Astrocyte of the spinal cord (primary cell): ENCODE measurements at regions not wholly inside any gene's neighbourhood (a gene's known extent, or its start where the extent isn't known, plus 50 kb on each side); places are given as distances from the start of the nearest gene placed in this dataset.

Experiments
- DNase-seq: peaks from one replicate; pipeline ENCODE4 v3.0.0; 2011; ENCODE audit warnings: low read depth, low spot score
- H3K4me3 ChIP-seq: 2 replicates; pipeline ENCODE4 v1.5.1; 2011; ENCODE audit warnings: low read depth, mild to moderate bottlenecking, low read length, moderate library complexity
- in situ Hi-C: cut with HindIII; loops from 2 replicates; pipeline ENCODE4 v1.10.0; 2017; ENCODE audit warnings: low sequenced_read_pairs
- TF ChIP-seq, protein P1 (sequence below): IDR thresholded peaks from 2 replicates; pipeline ENCODE4 v1.5.1; 2012; ENCODE audit warnings: low read depth, mild to moderate bottlenecking, low read length, inconsistent platforms

- peak; percentile 35 for DNase-seq
- TF ChIP-seq, protein P1, sequence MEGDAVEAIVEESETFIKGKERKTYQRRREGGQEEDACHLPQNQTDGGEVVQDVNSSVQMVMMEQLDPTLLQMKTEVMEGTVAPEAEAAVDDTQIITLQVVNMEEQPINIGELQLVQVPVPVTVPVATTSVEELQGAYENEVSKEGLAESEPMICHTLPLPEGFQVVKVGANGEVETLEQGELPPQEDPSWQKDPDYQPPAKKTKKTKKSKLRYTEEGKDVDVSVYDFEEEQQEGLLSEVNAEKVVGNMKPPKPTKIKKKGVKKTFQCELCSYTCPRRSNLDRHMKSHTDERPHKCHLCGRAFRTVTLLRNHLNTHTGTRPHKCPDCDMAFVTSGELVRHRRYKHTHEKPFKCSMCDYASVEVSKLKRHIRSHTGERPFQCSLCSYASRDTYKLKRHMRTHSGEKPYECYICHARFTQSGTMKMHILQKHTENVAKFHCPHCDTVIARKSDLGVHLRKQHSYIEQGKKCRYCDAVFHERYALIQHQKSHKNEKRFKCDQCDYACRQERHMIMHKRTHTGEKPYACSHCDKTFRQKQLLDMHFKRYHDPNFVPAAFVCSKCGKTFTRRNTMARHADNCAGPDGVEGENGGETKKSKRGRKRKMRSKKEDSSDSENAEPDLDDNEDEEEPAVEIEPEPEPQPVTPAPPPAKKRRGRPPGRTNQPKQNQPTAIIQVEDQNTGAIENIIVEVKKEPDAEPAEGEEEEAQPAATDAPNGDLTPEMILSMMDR, result no peak
- in situ Hi-C loops, result no loop called here
- H3K4me3 ChIP-seq, result no peak overlapping the region
These were observed 353.7 kb upstream of the SLC7A11 start for GRCh38 chr4:138595731-138596460.

GRCh38 chr4:138595171-138595570 is 353.0 kb upstream of the SLC7A11 start:
- TF ChIP-seq, protein P1, result no peak
- DNase-seq, result no peak
- in situ Hi-C loops, result no loop called here
- no peak overlapping the region for H3K4me3 ChIP-seq

- H3K4me3 ChIP-seq, result no peak overlapping the region
- in situ Hi-C loops, result no loop called here
- no peak for DNase-seq
- TF ChIP-seq, protein P1, result no peak
These were observed 350.6 kb upstream of the SLC7A11 start for GRCh38 chr4:138592796-138593195.

DNA sequence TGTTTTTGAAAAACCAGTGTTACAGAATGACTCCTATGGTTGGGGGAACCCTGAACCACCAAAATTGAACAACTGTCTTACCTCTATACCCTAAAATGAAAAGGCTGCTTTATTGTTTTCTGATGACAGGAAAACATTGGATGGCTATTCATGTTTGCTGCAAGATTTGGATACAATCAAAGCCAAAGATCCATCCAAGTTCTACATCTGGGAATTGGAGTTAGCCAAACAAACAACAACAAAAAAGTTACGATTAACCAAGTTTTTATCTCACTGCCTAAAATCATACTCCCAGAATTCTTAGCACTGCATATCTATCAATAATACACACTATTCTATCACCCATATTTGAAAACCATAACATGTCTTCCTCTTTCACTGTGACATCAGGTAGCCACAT is 349.7 kb upstream of the SLC7A11 start:
- in situ Hi-C loops, result no loop called here
- TF ChIP-seq, protein P1, result no peak
- DNase-seq, result no peak
- no peak overlapping the region for H3K4me3 ChIP-seq

GRCh38 chr4:138588501-138588900 is 346.4 kb upstream of the SLC7A11 start:
- no peak for DNase-seq
- H3K4me3 ChIP-seq, result no peak overlapping the region
- in situ Hi-C loops, result no loop called here
- TF ChIP-seq, protein P1, result no peak

GRCh38 chr4:138579146-138579545 is 337.0 kb upstream of the SLC7A11 start:
- TF ChIP-seq, protein P1, result no peak

More at GRCh38 chr4:138579146-138579545, 337.0 kb upstream of the SLC7A11 start:
- no peak for DNase-seq
- no peak overlapping the region for H3K4me3 ChIP-seq
- in situ Hi-C loops, result no loop called here
